HG02588 (cell line): ENCODE measurements at regions not wholly inside any gene's neighbourhood (a gene's known extent, or its start where the extent isn't known, plus 50 kb on each side); places are given as distances from the start of the nearest gene placed in this dataset.
"Not testable (repeated sequence)": the region's sequence is repeated elsewhere in the genome, so short reads cannot be mapped to it uniquely, and the experiment has no call there.

Source experiments
- ATAC-seq: cut with Tn5 transposase; IDR thresholded peaks from one replicate; pipeline ENCODE4 v1.9.1; 2021; ENCODE audit warnings: mild to moderate bottlenecking, moderate library complexity; ENCODE audit not compliant: unreplicated experiment

GRCh38 chr20:11689262-11689661 is 228.4 kb upstream of the BTBD3 start:
- ATAC-seq: no peak

- ATAC-seq: no peak
These were observed 225.9 kb upstream of the BTBD3 start for GRCh38 chr20:11691766-11692165.

- no peak for ATAC-seq
These were observed 225.1 kb upstream of the BTBD3 start for GRCh38 chr20:11692567-11692966.

- ATAC-seq: no peak
These were observed 223.2 kb upstream of the BTBD3 start for GRCh38 chr20:11694467-11694866.

GRCh38 chr20:11697055-11697454 is 220.6 kb upstream of the BTBD3 start:
- ATAC-seq: no peak

GRCh38 chr20:11697646-11698045 is 220.0 kb upstream of the BTBD3 start:
- no peak for ATAC-seq

GRCh38 chr20:11698124-11698523 is 219.6 kb upstream of the BTBD3 start:
- no peak for ATAC-seq

GRCh38 chr20:11700831-11701230 is 216.9 kb upstream of the BTBD3 start:
- no peak for ATAC-seq

- ATAC-seq: no peak
These were observed 214.8 kb upstream of the BTBD3 start for GRCh38 chr20:11702721-11703518.

GRCh38 chr20:11705512-11705911 is 212.2 kb upstream of the BTBD3 start:
- ATAC-seq: no peak

GRCh38 chr20:11708223-11708622 is 209.5 kb upstream of the BTBD3 start:
- ATAC-seq: not testable (repeated sequence)

- ATAC-seq: no peak
These were observed 206.5 kb upstream of the BTBD3 start for GRCh38 chr20:11711214-11711613.

GRCh38 chr20:11712639-11713160 is 205.0 kb upstream of the BTBD3 start:
- ATAC-seq: no peak

- no peak for ATAC-seq
These were observed 202.8 kb upstream of the BTBD3 start for GRCh38 chr20:11714886-11715285.

- ATAC-seq: no peak
These were observed 201.3 kb upstream of the BTBD3 start for GRCh38 chr20:11716239-11716944.

GRCh38 chr20:11716945-11717248 is 200.8 kb upstream of the BTBD3 start:
- ATAC-seq: no peak

- ATAC-seq: no peak
These were observed 200.1 kb upstream of the BTBD3 start for GRCh38 chr20:11717562-11717961.

GRCh38 chr20:11718474-11719094 is 199.1 kb upstream of the BTBD3 start:
- ATAC-seq: no peak

GRCh38 chr20:11719153-11719552 is 198.5 kb upstream of the BTBD3 start:
- ATAC-seq: no peak

GRCh38 chr20:11721411-11721810 is 196.3 kb upstream of the BTBD3 start:
- ATAC-seq: no peak

GRCh38 chr20:11724097-11724496 is 193.6 kb upstream of the BTBD3 start:
- ATAC-seq: no peak

- ATAC-seq: no peak
These were observed 191.7 kb upstream of the BTBD3 start for GRCh38 chr20:11726026-11726425.
